GM12891 (cell line): ENCODE measurements at regions not wholly inside any gene's neighbourhood (a gene's known extent, or its start where the extent isn't known, plus 50 kb on each side); places are given as distances from the start of the nearest gene placed in this dataset.

Source experiments
- POLR2A ChIP-seq: IDR thresholded peaks from 2 replicates; pipeline ENCODE4 v1.6.1; 2011; ENCODE audit warnings: low read depth, low read length, control low read depth
- POLR2AphosphoS5 ChIP-seq: IDR thresholded peaks from 2 replicates; pipeline ENCODE4 v1.6.1; 2011; ENCODE audit warnings: low read depth, low read length, control low read depth

GRCh38 chr4:101644516-101644915 is 146.0 kb upstream of the BANK1 start:
- TF ChIP-seq POLR2A (no peak), POLR2AphosphoS5 (no peak)
